Mucosa of stomach (tissue), 1 donor: ENCODE measurements at regions not wholly inside any gene's neighbourhood (a gene's known extent, or its start where the extent isn't known, plus 50 kb on each side); places are given as distances from the start of the nearest gene placed in this dataset.
"Not testable (repeated sequence)": the region's sequence is repeated elsewhere in the genome, so short reads cannot be mapped to it uniquely, and the experiment has no call there.

ENCODE experiments used
- H3K27me3 ChIP-seq: one replicate; pipeline ENCODE4 v1.7.0; 2013; ENCODE audit warnings: mild to moderate bottlenecking, low read length; ENCODE audit not compliant: control insufficient read depth, insufficient read depth
- H3K36me3 ChIP-seq: one replicate; pipeline ENCODE4 v1.7.0; 2013; ENCODE audit warnings: low read length; ENCODE audit not compliant: control insufficient read depth, insufficient read depth
- H3K4me1 ChIP-seq: one replicate; pipeline ENCODE4 v1.7.0; 2013; ENCODE audit warnings: mild to moderate bottlenecking, low read length; ENCODE audit not compliant: control insufficient read depth, insufficient read depth
- H3K4me3 ChIP-seq: one replicate; pipeline ENCODE4 v1.7.0; 2013; ENCODE audit warnings: low read length
- H3K9ac ChIP-seq: one replicate; pipeline ENCODE4 v1.7.0; 2013; ENCODE audit warnings: mild to moderate bottlenecking, low read length, moderate library complexity
- H3K9me3 ChIP-seq: one replicate; pipeline ENCODE4 v1.7.0; 2013; ENCODE audit warnings: mild to moderate bottlenecking, low read length, moderate library complexity; ENCODE audit not compliant: control insufficient read depth
- donor health status: Pancreatic carcinoma.

DNA sequence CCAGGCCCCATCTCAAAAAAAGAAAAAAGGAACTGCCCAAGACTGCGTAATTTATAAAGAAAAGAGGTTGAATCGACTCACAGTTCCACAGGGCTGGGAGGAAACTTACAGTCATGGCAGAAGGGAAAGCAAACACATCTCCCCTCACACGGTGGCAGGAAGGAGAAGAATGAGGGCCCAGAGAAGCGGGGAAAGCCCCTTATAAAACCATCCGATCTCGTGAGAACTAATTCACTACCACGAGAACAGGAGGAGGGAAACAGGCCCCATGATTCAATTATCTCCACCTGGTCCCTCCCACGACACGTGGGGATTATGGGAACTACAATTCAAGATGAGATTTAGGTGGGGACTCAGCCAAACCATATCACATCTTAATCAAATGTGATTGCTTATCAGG, 82.2 kb downstream of the BUD13 start:
- Histone ChIP-seq H3K4me3 (no peak overlapping the region), H3K9me3 (no peaks in the 10 kb centered on the region), H3K4me1 (peaks cover 29% of the 10 kb centered on the region), H3K27me3 (peaks cover 30% of the 10 kb centered on the region), H3K9ac (no peak overlapping the region), H3K36me3 (no peaks in the 10 kb centered on the region)

DNA sequence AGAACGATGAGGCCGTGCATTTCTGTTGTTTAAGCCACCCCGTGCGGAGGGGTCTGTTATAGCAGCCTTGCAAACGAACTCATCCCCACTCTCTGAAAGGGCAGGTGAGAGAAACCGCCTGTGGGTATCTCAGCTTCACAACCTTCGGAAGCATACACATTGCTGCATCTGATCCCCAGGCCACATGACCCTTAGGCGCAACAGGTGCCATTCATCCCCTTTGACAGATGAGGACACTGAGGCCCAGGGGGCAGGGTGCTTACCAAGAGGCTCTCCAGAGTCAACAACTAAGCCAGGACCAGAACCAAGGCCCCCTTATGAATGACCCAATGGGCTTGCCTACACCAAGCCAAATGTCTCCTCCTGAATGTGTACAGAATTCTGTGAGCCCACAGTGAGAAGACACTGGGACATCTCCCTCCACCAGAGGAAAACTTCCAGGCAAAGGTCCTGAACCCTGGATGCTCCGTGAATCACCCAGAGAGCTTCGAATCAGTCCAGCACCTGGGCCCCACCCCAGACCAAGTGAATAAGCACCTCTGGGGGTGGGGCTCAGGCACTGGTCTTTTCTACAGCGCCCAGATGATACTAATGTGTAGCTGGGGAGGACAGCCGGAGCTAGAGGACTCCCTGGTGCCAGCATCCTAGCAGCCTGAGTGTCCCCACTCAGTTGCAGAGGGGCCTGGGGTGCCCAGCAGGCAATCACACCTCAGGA, 83.2 kb downstream of the BUD13 start:
- H3K9ac ChIP-seq = no peak overlapping the region
- peaks cover 29% of the 10 kb centered on the region for H3K4me1 ChIP-seq
- H3K9me3 ChIP-seq = no peaks in the 10 kb centered on the region
- H3K36me3 ChIP-seq = no peaks in the 10 kb centered on the region
- no peak overlapping the region for H3K4me3 ChIP-seq
- H3K27me3 ChIP-seq = peaks cover 20% of the 10 kb centered on the region

DNA sequence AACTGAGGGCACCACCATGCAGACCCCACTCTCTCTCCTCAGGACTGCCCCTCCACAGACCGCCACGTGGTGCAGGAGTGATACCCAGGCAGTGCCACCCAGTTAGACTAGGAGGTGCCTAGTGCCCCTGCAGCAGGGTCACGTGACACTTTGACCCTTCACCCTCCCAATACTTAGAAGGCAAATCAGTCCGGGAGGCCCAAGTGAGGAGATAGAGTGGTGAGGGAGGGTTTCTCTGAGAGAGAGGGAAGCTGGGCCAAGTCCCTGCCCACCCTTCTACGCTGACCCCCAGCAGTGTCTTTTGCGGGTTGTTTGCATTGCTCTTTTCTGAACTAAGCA, 84.6 kb downstream of the BUD13 start:
- Histone ChIP-seq H3K9me3 (no peaks in the 10 kb centered on the region), H3K27me3 (peaks cover 17% of the 10 kb centered on the region), H3K36me3 (no peaks in the 10 kb centered on the region), H3K4me3 (no peak overlapping the region), H3K9ac (no peak overlapping the region), H3K4me1 (peaks cover 17% of the 10 kb centered on the region)

DNA sequence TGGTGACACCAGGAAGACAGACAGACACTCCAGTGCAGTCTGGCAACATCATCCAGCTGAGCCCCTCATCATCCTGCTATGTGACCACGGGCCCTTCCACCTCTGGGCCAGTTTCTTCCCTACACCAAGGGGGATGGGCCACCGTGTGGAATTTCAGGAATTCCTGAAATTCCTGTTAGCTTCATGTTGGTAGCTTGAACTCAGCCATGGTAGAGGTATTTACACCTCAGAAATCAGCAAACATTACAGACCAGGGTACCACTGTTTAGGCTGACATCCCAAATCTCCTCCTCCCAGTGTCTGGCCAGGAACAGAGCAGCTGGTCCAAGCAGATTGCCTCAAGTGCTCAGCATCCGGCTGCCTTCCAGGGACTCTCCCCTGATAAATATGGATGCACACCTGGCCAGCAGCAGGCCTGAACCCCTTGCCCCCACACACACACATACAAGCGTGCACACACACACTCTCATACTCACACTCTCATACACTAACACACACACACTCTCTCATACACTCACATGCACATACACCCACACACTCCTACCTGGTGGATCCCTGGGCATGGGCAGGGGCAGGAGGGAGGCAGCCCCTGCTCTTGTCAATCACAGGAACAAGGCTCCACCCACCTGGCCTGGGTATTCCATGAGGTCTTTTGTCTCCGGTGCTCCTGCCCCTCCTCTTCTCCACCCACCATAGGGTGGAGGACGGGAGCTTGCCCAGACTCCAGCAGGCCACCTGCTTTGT, 85.2 kb downstream of the BUD13 start:
- H3K9me3 ChIP-seq = no peaks in the 10 kb centered on the region
- no peak overlapping the region for H3K4me3 ChIP-seq
- no peak overlapping the region for H3K9ac ChIP-seq
- peaks cover 17% of the 10 kb centered on the region for H3K27me3 ChIP-seq
- H3K4me1 ChIP-seq = peaks cover 12% of the 10 kb centered on the region
- H3K36me3 ChIP-seq = no peaks in the 10 kb centered on the region

DNA sequence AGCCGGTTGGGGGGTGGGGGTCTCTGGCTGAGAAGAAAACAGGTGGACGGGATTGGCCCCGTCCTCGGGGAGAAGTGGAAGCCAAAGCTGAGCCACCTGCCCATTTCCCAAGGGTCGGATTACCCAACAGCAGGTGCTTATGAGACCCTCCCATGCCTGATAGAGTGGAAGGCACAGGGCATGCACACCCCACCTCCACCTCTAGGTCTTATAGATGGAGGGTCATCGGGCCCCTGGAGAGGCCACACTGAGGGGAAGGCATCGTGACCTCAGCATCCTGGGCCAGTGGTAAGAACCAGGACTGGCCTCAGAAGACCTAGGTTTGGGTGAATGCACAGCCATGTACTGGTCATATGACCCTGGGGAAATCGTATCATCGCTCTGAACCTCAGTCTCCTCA, 85.9 kb downstream of the BUD13 start:
- Histone ChIP-seq H3K4me1 (peaks cover 4% of the 10 kb centered on the region), H3K27me3 (peaks cover 11% of the 10 kb centered on the region), H3K9ac (no peak overlapping the region), H3K4me3 (no peak overlapping the region), H3K36me3 (no peaks in the 10 kb centered on the region), H3K9me3 (no peaks in the 10 kb centered on the region)

DNA sequence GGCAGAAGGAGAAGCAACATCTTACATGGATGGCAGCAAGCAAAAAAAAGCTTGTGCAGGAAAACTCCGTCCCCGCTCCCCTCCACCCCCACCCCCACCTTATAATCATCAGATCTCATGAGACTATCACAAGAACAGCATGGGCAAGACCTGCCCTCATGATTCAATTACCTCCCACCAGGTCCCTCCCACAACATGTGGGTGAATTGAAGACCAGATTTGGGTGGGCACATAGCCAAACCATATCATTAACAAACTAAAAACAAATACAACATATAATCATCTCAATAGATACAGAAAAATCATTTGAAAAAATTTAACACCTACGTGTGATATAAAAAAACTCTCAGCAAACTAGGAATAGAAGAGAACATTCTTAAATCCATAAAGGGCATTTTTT, 88.8 kb downstream of the BUD13 start:
- Histone ChIP-seq H3K36me3 (no peaks in the 10 kb centered on the region), H3K9ac (no peak overlapping the region), H3K4me3 (no peak overlapping the region), H3K27me3 (peaks cover 8% of the 10 kb centered on the region), H3K4me1 (no peaks in the 10 kb centered on the region), H3K9me3 (no peaks in the 10 kb centered on the region)

DNA sequence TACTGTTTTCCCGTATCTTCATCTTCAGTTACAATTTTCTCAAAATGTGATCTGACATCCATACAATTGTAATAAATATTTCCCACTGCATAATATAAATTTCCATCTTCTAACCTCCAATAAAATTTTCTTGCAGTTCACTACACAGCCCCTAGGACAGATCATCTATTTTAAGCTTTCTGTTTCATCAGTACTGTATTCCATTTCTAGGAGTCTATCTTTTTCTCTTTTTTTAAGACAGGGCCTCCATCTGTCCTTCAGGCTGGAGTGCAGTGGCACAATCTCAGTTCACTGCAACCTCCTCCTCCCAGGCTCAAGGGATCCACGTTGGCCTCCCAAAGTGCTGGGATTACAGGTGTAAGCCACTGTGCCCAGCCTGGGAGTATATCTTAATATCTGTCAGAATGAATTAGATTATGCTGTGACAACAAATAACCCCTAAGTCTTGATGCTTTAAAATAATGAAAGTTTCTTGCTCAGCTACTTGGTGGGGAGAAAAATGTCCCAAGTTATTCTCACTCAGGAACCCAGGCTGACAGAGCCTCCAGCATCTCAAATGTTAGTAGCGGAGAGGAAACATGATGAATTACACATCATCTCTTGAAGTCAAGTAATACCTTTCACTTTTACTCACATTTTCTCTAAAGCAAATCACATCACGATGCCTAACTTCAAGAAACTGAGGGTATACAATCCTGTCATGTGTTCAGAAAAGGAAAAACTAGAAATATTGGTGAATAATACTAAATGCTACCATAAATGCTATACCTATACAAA, 92.2 kb downstream of the BUD13 start:
- Histone ChIP-seq H3K4me3 (no peak overlapping the region), H3K9ac (no peak overlapping the region), H3K27me3 (no peaks in the 10 kb centered on the region), H3K9me3 (no peaks in the 10 kb centered on the region), H3K36me3 (no peaks in the 10 kb centered on the region), H3K4me1 (no peaks in the 10 kb centered on the region)

DNA sequence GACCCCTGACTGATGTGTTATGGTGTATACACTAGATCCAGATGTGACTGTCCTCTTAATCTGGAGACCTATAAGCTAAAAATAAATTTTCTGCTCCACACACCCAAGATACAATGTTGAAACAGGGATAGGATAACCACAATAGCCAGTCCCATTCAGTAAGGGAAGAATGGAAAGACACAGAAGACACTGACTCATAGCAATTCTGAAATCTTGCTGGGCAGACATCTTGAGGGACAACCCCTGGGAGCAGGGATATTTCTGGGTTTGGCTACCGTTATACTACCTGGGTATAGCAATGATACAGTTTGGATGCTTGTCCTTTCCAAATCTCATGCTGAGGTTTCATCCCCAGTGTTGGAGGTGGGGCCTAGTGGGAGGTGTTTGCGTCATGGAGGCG, 93.9 kb downstream of the BUD13 start:
- Histone ChIP-seq H3K27me3 (no peaks in the 10 kb centered on the region), H3K36me3 (no peaks in the 10 kb centered on the region), H3K9ac (no peak overlapping the region), H3K4me3 (no peak overlapping the region), H3K4me1 (no peaks in the 10 kb centered on the region), H3K9me3 (no peaks in the 10 kb centered on the region)

DNA sequence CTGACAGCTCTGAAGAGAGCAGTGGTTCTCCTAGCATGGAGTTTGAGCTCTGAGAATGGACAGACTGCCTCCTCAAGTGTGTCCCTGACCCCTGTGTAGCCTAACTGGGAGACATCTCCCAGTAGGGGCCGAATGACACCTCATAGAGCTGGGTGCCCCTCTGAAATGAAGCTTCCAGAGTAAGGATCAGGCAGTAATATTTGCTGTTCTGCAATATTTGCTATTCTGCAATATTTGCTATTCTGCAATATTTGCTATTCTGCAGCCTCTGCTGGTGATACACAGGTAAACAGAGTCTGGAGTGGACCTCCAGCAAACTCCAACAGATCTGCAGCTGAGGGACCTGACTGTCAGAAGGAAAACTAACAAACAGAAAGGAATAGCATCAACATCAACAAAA, 105.5 kb downstream of the BUD13 start:
- H3K9ac ChIP-seq, H3K4me1 ChIP-seq, H3K36me3 ChIP-seq, H3K9me3 ChIP-seq, H3K27me3 ChIP-seq, H3K4me3 ChIP-seq: not testable (repeated sequence)

DNA sequence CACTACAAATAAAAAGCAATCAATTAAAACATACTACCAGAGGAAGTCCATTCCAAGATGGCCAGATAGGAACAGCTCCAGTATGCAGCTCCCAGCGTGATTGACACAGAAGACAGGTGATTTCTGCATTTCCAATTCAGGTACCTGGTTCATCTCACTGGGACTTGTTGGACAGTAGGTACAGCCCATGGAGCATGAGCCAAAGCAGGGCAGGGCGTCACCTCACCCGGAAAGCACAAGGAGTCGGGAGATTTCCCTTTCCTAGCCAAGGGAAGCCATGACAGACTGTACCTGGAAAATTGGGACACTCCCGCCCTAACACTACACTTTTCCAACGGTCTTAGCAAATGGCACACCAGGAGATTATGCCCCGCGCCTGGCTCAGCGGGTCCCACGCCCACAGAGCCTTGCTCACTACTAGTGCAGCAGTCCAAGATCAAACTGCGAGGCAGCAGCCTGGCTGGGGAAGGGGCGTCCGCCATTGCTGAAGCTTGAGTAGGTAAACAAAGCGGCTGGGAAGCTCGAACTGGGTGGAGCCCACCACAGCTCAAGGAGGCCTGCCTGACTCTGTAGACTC, 106.0 kb downstream of the BUD13 start:
- H3K9ac ChIP-seq, H3K27me3 ChIP-seq, H3K4me3 ChIP-seq, H3K36me3 ChIP-seq, H3K4me1 ChIP-seq, H3K9me3 ChIP-seq: not testable (repeated sequence)

DNA sequence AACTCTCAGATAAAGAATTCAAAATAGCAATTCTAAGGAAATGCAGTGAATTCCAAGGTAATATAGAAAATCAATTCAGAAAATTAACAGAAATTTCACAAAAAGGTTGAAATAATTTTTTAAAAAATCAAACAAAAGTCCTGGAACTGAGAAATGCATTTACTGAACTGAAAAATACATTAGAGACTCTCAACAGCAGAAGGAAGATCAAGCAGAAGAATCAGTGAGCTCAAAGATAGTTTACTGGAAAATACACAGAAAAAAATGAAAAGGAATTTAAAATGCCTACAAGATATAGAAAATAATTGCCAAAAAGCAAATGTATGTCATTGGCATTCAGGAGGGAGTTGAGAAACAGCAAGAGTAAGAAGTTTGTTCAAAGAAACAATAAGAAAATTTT, 107.3 kb downstream of the BUD13 start:
- H3K4me1 ChIP-seq = no peaks in the 10 kb centered on the region
- H3K9me3 ChIP-seq = no peaks in the 10 kb centered on the region
- no peaks in the 10 kb centered on the region for H3K27me3 ChIP-seq
- no peaks in the 10 kb centered on the region for H3K36me3 ChIP-seq
- no peak overlapping the region for H3K4me3 ChIP-seq
- no peak overlapping the region for H3K9ac ChIP-seq

DNA sequence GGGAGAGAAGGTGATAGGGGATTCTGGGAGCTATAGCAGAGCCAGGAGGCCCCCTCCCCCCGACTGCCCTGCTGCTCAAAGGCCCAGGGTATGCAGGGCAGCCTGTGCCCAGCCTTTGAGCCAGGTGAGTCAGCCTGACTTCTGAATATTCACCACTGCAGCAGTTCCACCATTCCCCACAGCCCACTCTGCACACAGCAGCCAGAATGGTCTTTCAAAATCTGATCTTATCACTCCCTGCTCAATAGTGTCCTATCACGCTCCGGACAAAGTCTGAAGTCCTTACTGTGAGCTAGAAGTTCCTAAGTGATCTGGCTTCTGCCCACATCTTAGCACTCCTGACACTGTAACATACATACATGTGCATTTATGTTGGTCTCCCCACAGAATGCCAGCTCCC, 111.7 kb downstream of the BUD13 start:
- no peak overlapping the region for H3K9ac ChIP-seq
- H3K4me1 ChIP-seq = no peaks in the 10 kb centered on the region
- H3K27me3 ChIP-seq = no peaks in the 10 kb centered on the region
- H3K9me3 ChIP-seq = no peaks in the 10 kb centered on the region
- H3K4me3 ChIP-seq = no peak overlapping the region
- H3K36me3 ChIP-seq = no peaks in the 10 kb centered on the region
